Peyer's patch (tissue), 4 donors: ENCODE measurements at regions not wholly inside any gene's neighbourhood (a gene's known extent, or its start where the extent isn't known, plus 50 kb on each side); places are given as distances from the start of the nearest gene placed in this dataset.

ENCODE experiments used
- POLR2A ChIP-seq, 2 donors: fragments of 450-650 bp; IDR thresholded peaks; one replicate each; pipeline ENCODE4 v1.5.1; 2017; ENCODE audit warnings: antibody characterized with exemption in 2 of 2, mild to moderate bottlenecking in 2 of 2, moderate library complexity in 2 of 2
- TF ChIP-seq, protein P1 (sequence below), 6 experiments: fragments of 450-650 bp in 4 of 6; fragments of 200-600 bp in 2 of 6; sonication (generic) in 1 of 6; IDR thresholded peaks; one replicate each; pipeline ENCODE4 v1.5.1; 2017 to 2019; ENCODE audit warnings: antibody characterized with exemption in 6 of 6, mild to moderate bottlenecking in 3 of 6, moderate library complexity in 1 of 6

DNA sequence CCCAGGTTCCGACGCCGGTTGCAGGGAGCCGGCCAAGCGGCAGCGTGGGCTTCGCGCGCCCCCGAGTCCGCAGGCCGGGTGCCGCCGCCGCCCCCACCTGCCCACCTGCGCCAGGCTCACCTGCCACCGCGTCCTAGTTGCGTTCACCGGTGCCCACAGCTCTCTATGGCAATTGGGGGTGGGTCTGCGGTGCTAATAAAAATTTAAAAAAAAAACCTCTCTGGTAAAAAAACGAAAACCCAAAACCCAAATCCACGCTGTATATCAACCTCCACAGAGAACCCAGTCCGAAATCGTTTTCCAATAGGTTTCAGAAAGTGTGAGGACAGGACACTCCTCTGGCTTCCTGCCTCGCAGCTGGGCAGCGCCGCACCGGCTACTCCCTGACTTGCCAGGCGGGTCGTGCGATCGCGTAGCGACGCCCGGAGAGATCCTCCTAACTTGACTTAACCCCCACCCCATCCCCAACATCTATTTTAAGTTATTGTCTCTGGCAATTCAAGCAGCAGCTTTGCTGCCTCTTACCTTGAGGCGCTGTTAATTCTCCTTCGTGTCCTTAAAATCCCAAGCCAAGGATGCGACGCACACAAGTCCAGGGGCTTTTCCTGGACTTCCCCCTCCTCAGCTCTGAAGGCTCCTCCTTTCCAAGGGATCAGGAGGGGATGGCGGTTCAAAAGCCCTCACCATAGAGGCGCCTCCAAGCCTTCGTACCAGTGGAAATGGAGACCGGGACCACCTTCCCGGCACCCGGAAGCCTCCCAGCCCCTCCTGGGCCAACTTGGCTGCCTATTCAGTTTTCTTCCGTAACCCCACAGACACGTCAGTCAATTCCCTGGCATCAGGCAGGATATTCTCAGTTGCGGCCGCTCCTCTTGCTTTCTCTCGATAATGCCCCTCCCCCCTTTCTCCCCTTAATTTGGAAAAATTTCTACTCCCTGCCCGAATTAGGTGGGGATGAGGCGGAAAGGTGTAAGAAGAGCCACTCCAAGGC, 1639.4 kb upstream of the C9orf72 start:
- TF ChIP-seq, protein P1, sequence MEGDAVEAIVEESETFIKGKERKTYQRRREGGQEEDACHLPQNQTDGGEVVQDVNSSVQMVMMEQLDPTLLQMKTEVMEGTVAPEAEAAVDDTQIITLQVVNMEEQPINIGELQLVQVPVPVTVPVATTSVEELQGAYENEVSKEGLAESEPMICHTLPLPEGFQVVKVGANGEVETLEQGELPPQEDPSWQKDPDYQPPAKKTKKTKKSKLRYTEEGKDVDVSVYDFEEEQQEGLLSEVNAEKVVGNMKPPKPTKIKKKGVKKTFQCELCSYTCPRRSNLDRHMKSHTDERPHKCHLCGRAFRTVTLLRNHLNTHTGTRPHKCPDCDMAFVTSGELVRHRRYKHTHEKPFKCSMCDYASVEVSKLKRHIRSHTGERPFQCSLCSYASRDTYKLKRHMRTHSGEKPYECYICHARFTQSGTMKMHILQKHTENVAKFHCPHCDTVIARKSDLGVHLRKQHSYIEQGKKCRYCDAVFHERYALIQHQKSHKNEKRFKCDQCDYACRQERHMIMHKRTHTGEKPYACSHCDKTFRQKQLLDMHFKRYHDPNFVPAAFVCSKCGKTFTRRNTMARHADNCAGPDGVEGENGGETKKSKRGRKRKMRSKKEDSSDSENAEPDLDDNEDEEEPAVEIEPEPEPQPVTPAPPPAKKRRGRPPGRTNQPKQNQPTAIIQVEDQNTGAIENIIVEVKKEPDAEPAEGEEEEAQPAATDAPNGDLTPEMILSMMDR (IDR thresholded peaks at IDR 0.05) = no peak
- no peak for TF ChIP-seq POLR2A (IDR thresholded peaks at IDR 0.05)
